ENCODE measurements at regions not wholly inside any gene's neighbourhood (a gene's known extent, or its start where the extent isn't known, plus 50 kb on each side); places are given as distances from the start of the nearest gene placed in this dataset.

DNA sequence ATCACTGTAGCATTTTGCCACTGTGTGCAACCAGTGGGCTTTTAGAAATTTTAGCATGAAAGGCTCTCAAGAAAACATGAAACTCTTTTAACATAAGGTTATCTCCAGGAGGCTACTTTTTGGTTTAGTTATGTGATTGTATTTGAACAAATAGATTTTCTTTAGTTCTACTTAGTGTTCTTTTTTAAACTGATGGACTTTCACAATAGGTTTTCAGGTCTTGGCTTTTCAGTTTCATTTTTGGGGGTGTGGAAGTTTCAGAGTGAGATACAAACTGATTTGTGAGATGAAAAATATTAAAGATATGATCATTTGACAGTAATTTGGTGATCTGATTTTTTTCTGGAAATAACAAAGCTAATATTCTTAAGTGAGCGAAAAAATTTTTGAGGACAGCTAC is 344.1 kb downstream of the PHF14 start:
- Histone ChIP-seq H3K27me3 (ENCODE audit: insufficient read depth, low read length) (peaks cover 3% of the 10 kb centered on the region; the same call in 1 of the 2 replicates), H3K27ac (ENCODE audit: low read depth, low read length) (no peak overlapping the region), H3K4me1 (ENCODE audit: control insufficient read depth, insufficient read depth, low read length, unreplicated experiment) (no peaks in the 10 kb centered on the region), H2AFZ (ENCODE audit: low read length, unreplicated experiment) (no peak overlapping the region), H3K36me3 (ENCODE audit: insufficient read depth, low read length) (no peaks in the 10 kb centered on the region), H3K79me2 (ENCODE audit: control insufficient read depth, insufficient read depth, low read length, unreplicated experiment) (no peaks in the 10 kb centered on the region), H3K4me3 (ENCODE audit: low read depth, low read length) (no peak overlapping the region)

DNA sequence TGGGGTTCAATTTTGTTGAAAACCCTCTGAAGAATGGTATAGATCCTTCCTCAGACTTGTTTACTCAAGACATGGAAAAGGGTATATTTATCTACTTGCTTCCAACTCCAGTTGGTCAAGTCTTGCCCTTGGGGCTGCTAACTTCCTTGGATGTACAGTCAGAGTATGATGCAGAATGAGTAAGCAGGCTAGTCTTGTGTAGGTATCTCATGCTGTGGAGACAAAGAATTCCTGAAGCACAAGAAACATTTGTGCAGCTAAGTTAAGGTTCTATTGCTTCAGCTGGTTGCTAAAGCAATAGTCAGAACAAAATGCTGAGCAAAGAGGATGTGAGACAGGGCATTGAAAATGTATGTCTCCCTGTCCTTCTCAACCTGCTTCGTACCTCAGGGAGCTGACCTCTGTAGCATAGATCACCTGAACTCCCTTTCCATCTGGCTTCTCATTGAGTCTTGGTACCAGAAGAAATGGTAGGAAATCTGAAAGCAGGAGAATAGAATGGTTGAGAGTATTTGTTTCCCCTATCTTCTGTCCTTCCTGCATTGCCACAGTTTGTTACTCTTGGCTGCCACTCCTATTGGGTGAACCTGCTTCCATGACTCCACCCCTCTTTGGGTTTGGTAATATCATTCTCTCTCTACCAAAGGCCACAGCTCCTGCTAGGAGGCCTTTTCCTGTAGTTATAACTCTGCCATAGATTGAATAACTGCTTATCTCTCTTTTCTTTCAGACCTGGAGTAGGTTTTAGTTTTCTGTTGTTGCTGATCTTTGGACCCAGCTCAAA is 346.0 kb downstream of the PHF14 start:
- Histone ChIP-seq H3K79me2 (ENCODE audit: control insufficient read depth, insufficient read depth, low read length, unreplicated experiment) (no peaks in the 10 kb centered on the region), H3K36me3 (ENCODE audit: insufficient read depth, low read length) (no peaks in the 10 kb centered on the region), H3K27me3 (ENCODE audit: insufficient read depth, low read length) (peaks cover 3% of the 10 kb centered on the region; the same call in 1 of the 2 replicates), H3K4me3 (ENCODE audit: low read depth, low read length) (no peak overlapping the region), H2AFZ (ENCODE audit: low read length, unreplicated experiment) (no peak overlapping the region), H3K27ac (ENCODE audit: low read depth, low read length) (no peak overlapping the region), H3K4me1 (ENCODE audit: control insufficient read depth, insufficient read depth, low read length, unreplicated experiment) (no peaks in the 10 kb centered on the region)

Data from ACC112 (cell line).